Stomach (tissue), 8 donors: ENCODE measurements at regions not wholly inside any gene's neighbourhood (a gene's known extent, or its start where the extent isn't known, plus 50 kb on each side); places are given as distances from the start of the nearest gene placed in this dataset.

Experiments
- DNase-seq, 2 donors: peaks; one replicate each; pipeline versions ENCODE4 v3.0.0 to v3.0.0-alpha.2; 2013 to 2019
- H3K27ac ChIP-seq, 5 donors: fragments of 200-600 bp in 4 of 5; sonication (generic) in 4 of 5; one replicate each; pipeline ENCODE4 v1.5.1; 2013 to 2019; ENCODE audit warnings: mild to moderate bottlenecking in 1 of 5, moderate library complexity in 1 of 5
- H3K27me3 ChIP-seq, 3 donors: fragments of 200-600 bp; sonication (generic); one replicate each; pipeline ENCODE4 v1.5.1; 2017 to 2019; ENCODE audit warnings: mixed run types in 1 of 3
- H3K36me3 ChIP-seq, 4 donors: fragments of 200-600 bp; sonication (generic); 1 replicate in 3 of 4; 2 replicates in 1 of 4; pipeline ENCODE4 v1.5.1; 2016 to 2019
- H3K4me1 ChIP-seq, 4 donors: fragments of 200-600 bp; sonication (generic); one replicate each; pipeline ENCODE4 v1.5.1; 2016 to 2019
- H3K4me3 ChIP-seq, 4 donors: fragments of 200-600 bp; sonication (generic) in 3 of 4; one replicate each; pipeline ENCODE4 v1.5.1; 2016 to 2019; ENCODE audit warnings: mild to moderate bottlenecking in 1 of 4
- H3K9me3 ChIP-seq, 4 donors: fragments of 200-600 bp; sonication (generic); one replicate each; pipeline ENCODE4 v1.5.1; 2016 to 2019
- EP300 ChIP-seq: sonication (generic); formaldehyde crosslinking; IDR thresholded peaks from one replicate; pipeline ENCODE4 v1.6.1; 2017; ENCODE audit warnings: antibody characterized with exemption
- POLR2A ChIP-seq, 4 donors: fragments of 450-650 bp; IDR thresholded peaks; one replicate each; pipeline ENCODE4 v1.6.1; 2016; ENCODE audit warnings: antibody characterized with exemption in 4 of 4, control low read depth in 2 of 4, mild to moderate bottlenecking in 1 of 4, moderate library complexity in 1 of 4
- POLR2AphosphoS5 ChIP-seq, 3 donors: sonication (generic); formaldehyde crosslinking; IDR thresholded peaks; one replicate each; pipeline ENCODE4 v1.6.1; 2016; ENCODE audit warnings: antibody characterized with exemption in 3 of 3
- WGBS, 5 donors: extraction: QIAGEN DNeasy Blood & Tissue Kit in 3 of 5; methylation state at CpG; one replicate each; pipeline versions ENCODE4 v1.1.5 to v1.1.7; 2013 to 2018; 5-methylcytosine and 5-hydroxymethylcytosine counted together
- intact Hi-C: fragments of 100-400 bp; cut with DNase I; formaldehyde crosslinking; loops from one replicate; pipeline ENCODE4 v1.15.1; 2023; ENCODE audit warnings: low total_unique reads
- TF ChIP-seq, protein P1 (sequence below), 7 experiments: fragments of 450-650 bp in 4 of 7; fragments of 200-600 bp in 3 of 7; sonication (generic) in 3 of 7; IDR thresholded peaks; one replicate each; pipeline ENCODE4 v1.5.1; 2016 to 2019; ENCODE audit warnings: antibody characterized with exemption in 7 of 7, control low read depth in 2 of 7, mild to moderate bottlenecking in 1 of 7
- donor health status: healthy with polysubstance abuse.
- donor health status: Bipolar disorder and iron deficiency.
- donor health status: healthy.

DNA sequence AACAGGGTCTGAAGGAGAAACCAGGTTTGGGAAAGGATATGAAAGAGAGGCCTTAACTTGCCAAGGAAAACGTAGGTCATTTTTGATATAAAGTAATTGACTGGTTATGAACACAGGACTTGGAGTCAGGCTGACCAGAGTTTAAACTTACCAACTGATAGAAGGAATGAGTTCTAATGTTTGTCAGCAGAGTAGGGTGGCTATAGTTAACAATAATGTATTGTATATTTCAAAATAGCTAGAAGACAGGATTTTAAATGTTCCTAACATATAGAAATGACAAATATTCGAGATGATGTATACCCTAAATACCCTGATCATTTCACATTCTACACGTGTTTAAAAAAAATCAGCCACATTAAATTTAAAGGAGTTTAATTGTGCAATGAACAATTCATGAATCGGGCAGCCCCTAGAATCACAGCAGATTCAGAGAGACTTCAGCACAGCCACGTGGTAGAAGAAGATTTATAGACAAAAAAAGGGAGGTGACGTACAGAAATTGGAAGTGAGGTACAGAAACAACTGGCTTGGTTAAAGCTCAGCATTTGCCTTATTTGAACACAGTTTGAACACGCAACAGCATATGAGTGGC lies 52.5 kb upstream of the PLEKHG7 start:
- intact Hi-C loops: no loop called here
- peaks cover 0 to 9% (median 3%) of the 10 kb centered on the region in 4 donors for H3K4me1 ChIP-seq
- no peaks in the 10 kb centered on the region for H3K36me3 ChIP-seq
- WGBS, 5 donors: 60 to 68% (median 64%) methylated on average over 7 of the region's 7 CpGs
- TF ChIP-seq, protein P1, sequence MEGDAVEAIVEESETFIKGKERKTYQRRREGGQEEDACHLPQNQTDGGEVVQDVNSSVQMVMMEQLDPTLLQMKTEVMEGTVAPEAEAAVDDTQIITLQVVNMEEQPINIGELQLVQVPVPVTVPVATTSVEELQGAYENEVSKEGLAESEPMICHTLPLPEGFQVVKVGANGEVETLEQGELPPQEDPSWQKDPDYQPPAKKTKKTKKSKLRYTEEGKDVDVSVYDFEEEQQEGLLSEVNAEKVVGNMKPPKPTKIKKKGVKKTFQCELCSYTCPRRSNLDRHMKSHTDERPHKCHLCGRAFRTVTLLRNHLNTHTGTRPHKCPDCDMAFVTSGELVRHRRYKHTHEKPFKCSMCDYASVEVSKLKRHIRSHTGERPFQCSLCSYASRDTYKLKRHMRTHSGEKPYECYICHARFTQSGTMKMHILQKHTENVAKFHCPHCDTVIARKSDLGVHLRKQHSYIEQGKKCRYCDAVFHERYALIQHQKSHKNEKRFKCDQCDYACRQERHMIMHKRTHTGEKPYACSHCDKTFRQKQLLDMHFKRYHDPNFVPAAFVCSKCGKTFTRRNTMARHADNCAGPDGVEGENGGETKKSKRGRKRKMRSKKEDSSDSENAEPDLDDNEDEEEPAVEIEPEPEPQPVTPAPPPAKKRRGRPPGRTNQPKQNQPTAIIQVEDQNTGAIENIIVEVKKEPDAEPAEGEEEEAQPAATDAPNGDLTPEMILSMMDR (IDR thresholded peaks at IDR 0.05): no peak
- TF ChIP-seq POLR2A (IDR thresholded peaks at IDR 0.05) (no peak), EP300 (no peak), POLR2AphosphoS5 (IDR thresholded peaks at IDR 0.05) (no peak)
- no peaks in the 10 kb centered on the region for H3K9me3 ChIP-seq
- H3K27ac ChIP-seq: no peak overlapping the region
- no peaks in the 10 kb centered on the region for H3K27me3 ChIP-seq
- no peak for DNase-seq
- no peak overlapping the region for H3K4me3 ChIP-seq

DNA sequence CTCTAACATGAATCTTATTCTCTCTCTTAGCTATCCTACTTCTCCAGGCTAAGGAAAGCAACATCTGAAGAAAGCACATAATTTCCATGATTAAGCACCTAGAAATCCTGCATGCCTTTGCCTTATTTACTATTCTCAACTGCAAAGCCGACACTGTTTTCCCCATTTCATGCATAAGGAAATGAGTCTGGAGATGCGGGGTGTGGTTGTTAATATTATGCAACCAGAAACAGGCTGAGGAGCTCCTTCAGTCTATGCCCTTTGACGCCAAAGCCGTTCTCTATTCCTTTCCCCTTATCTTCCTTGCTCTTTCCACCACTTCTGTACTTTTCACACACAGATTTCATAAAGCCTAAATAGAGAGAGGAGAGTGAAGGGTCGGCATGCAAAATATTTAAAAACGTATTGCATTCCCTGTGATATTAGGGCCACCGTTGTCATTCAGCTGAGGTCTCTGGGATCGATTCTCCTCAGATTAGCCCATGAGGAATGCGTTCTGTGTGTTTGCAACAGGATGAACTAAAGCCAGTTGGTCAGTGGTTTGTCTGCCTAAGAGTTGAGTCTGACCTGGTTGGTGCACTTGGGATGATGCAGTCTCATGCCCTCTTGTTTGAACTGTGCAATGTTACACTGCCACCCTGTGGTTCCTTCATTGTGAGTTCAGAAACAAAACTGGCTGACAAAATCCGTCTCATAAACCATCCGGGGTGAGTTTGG lies 53.1 kb upstream of the PLEKHG7 start:
- Histone ChIP-seq H3K27ac (no peak overlapping the region), H3K36me3 (no peaks in the 10 kb centered on the region), H3K4me3 (no peak overlapping the region), H3K9me3 (no peaks in the 10 kb centered on the region), H3K4me1 (peaks cover 0 to 9% (median 3%) of the 10 kb centered on the region in 4 donors), H3K27me3 (no peaks in the 10 kb centered on the region)
- 29 to 36% (median 32%) methylated on average over 11 of the region's 11 CpGs for WGBS, 5 donors
- intact Hi-C loops: no loop called here
- TF ChIP-seq POLR2AphosphoS5 (IDR thresholded peaks at IDR 0.05) (no peak), EP300 (no peak), POLR2A (IDR thresholded peaks at IDR 0.05) (no peak)
- TF ChIP-seq, protein P1 (IDR thresholded peaks at IDR 0.05): peak in 5 of 7 experiments; percentile 43 to 75 (median 58)
- DNase-seq: peak; percentile 46 to 91

DNA sequence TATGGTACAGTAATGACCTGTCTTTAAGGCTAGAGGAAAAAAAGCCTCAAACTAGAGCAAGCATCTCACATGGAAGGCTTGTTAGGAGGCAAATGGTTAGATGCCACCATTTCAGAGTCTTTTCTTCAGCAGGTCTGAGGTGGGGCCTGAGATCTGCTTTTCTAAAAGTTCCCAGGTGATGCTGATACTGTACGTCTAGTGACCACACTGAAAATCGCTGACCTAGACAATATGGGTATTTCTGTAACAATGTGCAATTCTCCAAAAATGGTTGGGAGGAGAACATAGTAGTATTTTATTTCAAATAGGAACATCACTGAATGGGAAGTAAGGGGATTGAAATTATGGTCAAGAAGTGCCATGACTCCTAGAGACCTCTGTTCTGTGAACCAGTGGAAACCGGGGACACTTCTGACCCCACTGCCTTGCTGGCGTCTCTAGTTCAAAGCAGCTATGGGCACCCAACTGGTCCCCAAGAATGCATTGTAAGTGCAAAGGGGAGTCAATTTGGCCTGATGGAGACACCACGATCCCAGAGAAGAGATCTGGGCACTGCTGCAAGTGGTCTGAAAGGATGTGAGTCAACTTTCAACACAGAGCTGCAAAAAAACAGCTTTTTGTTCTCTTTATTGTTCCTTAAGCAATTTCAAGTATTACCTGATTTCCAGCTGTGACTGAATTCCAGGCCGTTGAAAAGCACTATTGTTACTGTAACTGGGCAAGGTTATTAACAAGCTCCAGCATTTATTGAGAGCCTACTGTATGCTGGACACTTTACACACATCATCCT lies 54.4 kb upstream of the PLEKHG7 start:
- Histone ChIP-seq H3K9me3 (no peaks in the 10 kb centered on the region), H3K27ac (no peak overlapping the region), H3K4me1 (peaks cover 0 to 9% (median 3%) of the 10 kb centered on the region in 4 donors), H3K36me3 (no peaks in the 10 kb centered on the region), H3K4me3 (no peak overlapping the region), H3K27me3 (no peaks in the 10 kb centered on the region)
- TF ChIP-seq POLR2AphosphoS5 (IDR thresholded peaks at IDR 0.05) (no peak), POLR2A (IDR thresholded peaks at IDR 0.05) (no peak), EP300 (no peak)
- TF ChIP-seq, protein P1 (IDR thresholded peaks at IDR 0.05): no peak
- intact Hi-C loops: no loop called here
- 77 to 88% (median 85%) methylated on average over 6 of the region's 6 CpGs for WGBS, 5 donors
- DNase-seq: no peak

DNA sequence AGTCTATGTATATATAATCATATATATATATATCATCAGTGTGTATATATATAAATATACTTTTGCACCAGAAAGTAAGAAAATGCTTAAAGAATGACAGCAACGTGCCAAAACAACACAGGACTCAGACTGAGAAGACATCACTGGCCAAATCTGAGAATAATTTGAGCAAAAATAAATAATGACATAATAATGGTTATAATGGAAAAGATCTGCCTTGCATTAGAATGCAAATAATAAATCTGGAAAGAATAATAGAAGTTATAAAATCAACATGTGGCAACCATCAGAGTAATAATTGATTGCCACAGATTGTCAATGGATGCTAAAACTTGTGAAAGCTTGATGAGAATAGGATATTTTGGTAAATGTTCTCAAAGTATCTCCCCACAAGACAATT lies 61.5 kb upstream of the PLEKHG7 start:
- intact Hi-C loops: no loop called here
- no peak for TF ChIP-seq POLR2AphosphoS5 (IDR thresholded peaks at IDR 0.05)
- no peak for TF ChIP-seq POLR2A (IDR thresholded peaks at IDR 0.05)
- TF ChIP-seq, protein P1 (IDR thresholded peaks at IDR 0.05): no peak
- TF ChIP-seq EP300: no peak
- 0 to 41% (median 0%) methylated on average over 1 of the region's 1 CpG for WGBS, 5 donors

More for the DNA sequence above, 61.5 kb upstream of the PLEKHG7 start:
- Histone ChIP-seq H3K27ac (no peak overlapping the region), H3K9me3 (no peaks in the 10 kb centered on the region), H3K4me3 (no peak overlapping the region), H3K27me3 (no peaks in the 10 kb centered on the region), H3K36me3 (no peaks in the 10 kb centered on the region), H3K4me1 (no peaks in the 10 kb centered on the region)
- no peak for DNase-seq
